ENCODE measurements at regions not wholly inside any gene's neighbourhood (a gene's known extent, or its start where the extent isn't known, plus 50 kb on each side); places are given as distances from the start of the nearest gene placed in this dataset.
"Not testable (repeated sequence)": the region's sequence is repeated elsewhere in the genome, so short reads cannot be mapped to it uniquely, and the experiment has no call there.

DNA sequence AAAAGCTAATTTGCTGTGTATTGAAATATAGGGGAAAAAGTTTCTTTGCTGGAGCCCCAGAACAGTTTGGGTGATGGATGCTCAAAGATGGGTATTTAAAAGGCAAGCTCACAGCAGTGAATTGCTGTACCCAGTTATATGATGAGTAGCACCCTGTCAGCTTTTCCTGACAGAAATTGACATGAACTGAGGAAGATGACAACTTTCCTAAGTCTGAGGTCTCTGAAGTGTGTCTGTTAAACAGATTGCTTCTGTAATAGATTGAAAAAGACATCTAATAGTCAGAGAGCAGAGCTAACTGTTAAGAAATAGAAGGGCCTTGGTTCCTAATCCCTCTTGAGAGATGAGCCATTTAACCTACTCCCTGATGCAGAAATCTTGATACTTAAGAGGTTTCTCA is 1278.0 kb upstream of the ALCAM start:
- Mint-ChIP-seq H3K9me3 (peaks cover 4% of the 10 kb centered on the region), H3K36me3 (no peaks in the 10 kb centered on the region), H3K27ac (no peak overlapping the region), H3K4me3 (no peak overlapping the region), H3K27me3 (ENCODE audit: insufficient read depth, low read depth) (no peaks in the 10 kb centered on the region), H3K4me1 (no peaks in the 10 kb centered on the region)
- H3K4me2 ChIP-seq, result no peak overlapping the region
- no peaks in the 10 kb centered on the region for H3F3A ChIP-seq (ENCODE audit: low read depth)
- no peak overlapping the region for H2AFZ ChIP-seq (replicated peaks)
- no peaks in the 10 kb centered on the region for H3K9me3 ChIP-seq (ENCODE audit: low read depth)
- H3K4me3 ChIP-seq, result no peak overlapping the region
- DNase-seq (ENCODE audit: low spot score), result no peak
- H3K27me3 ChIP-seq, result no peaks in the 10 kb centered on the region
- no peaks in the 10 kb centered on the region for H4K20me1 ChIP-seq (ENCODE audit: low read depth)
- H3K36me3 ChIP-seq, result no peaks in the 10 kb centered on the region
- no peaks in the 10 kb centered on the region for H3K79me2 ChIP-seq (ENCODE audit: low read depth)
- no peaks in the 10 kb centered on the region for H3K4me1 ChIP-seq
- H3K9ac ChIP-seq, result no peak overlapping the region
- TF ChIP-seq, protein P1, sequence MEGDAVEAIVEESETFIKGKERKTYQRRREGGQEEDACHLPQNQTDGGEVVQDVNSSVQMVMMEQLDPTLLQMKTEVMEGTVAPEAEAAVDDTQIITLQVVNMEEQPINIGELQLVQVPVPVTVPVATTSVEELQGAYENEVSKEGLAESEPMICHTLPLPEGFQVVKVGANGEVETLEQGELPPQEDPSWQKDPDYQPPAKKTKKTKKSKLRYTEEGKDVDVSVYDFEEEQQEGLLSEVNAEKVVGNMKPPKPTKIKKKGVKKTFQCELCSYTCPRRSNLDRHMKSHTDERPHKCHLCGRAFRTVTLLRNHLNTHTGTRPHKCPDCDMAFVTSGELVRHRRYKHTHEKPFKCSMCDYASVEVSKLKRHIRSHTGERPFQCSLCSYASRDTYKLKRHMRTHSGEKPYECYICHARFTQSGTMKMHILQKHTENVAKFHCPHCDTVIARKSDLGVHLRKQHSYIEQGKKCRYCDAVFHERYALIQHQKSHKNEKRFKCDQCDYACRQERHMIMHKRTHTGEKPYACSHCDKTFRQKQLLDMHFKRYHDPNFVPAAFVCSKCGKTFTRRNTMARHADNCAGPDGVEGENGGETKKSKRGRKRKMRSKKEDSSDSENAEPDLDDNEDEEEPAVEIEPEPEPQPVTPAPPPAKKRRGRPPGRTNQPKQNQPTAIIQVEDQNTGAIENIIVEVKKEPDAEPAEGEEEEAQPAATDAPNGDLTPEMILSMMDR (IDR thresholded peaks at IDR 0.05), result no peak
- TF ChIP-seq EZH2 (IDR thresholded peaks at IDR 0.05) (no peak), EZH2phosphoT487 (IDR thresholded peaks at IDR 0.05) (no peak)
- H3K27ac ChIP-seq, result no peak overlapping the region

DNA sequence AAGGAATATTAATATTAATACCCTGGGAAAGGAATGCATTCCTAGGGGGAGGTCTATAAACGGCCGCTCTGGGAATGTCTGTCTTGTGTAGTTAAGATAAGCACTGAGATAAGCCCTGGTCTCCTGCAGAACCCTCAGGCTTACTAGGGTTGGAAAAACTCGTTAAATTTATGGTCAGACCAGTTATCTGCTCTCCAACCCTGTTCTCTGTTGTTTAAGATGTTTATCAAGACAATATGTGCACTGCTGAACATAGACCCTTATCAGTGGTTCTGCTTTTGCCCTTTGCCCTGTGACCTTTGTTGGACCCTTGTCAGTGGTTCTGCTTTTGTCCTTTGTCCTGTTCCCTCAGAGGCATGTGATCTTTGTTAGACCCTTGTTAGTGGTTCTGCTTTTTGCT is 1276.7 kb upstream of the ALCAM start:
- not testable (repeated sequence) for H3K27me3 ChIP-seq; H3K9me3 Mint-ChIP-seq; H3K4me3 ChIP-seq; H3F3A ChIP-seq (ENCODE audit: low read depth); H3K36me3 ChIP-seq; H3K27me3 Mint-ChIP-seq (ENCODE audit: insufficient read depth, low read depth); H3K27ac Mint-ChIP-seq; H4K20me1 ChIP-seq (ENCODE audit: low read depth); H2AFZ ChIP-seq (replicated peaks); H3K27ac ChIP-seq; H3K4me1 Mint-ChIP-seq; H3K79me2 ChIP-seq (ENCODE audit: low read depth); H3K9me3 ChIP-seq (ENCODE audit: low read depth); DNase-seq (ENCODE audit: low spot score); H3K4me3 Mint-ChIP-seq; H3K4me2 ChIP-seq; H3K9ac ChIP-seq; H3K36me3 Mint-ChIP-seq; H3K4me1 ChIP-seq

DNA sequence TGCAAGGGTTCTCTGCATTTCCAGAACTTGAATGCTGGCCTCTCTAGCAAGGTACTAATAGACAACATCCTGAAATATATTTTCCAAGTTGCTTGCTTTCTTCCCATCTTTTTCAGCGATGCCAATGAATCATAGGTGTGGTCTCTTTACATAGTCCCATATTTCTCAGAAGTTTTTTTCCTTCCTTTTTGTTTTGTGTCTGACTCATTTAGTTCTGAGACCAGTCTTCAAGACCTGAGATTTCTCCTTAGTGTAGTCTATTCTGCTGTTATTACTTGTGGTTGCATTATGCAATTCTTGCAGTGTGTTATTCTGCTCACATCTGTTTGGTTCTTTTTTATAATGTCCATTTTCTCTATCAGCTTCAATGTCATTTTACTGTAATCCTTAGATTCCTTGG is 1265.0 kb upstream of the ALCAM start:
- H3K4me3 ChIP-seq, result no peak overlapping the region
- no peak overlapping the region for H3K9ac ChIP-seq
- Mint-ChIP-seq H3K4me3 (no peak overlapping the region), H3K27me3 (ENCODE audit: insufficient read depth, low read depth) (no peaks in the 10 kb centered on the region), H3K36me3 (no peaks in the 10 kb centered on the region), H3K27ac (no peak overlapping the region), H3K9me3 (peaks cover 3% of the 10 kb centered on the region), H3K4me1 (no peaks in the 10 kb centered on the region)
- H3K4me1 ChIP-seq, result no peaks in the 10 kb centered on the region
- no peaks in the 10 kb centered on the region for H3K27me3 ChIP-seq
- H3K36me3 ChIP-seq, result no peaks in the 10 kb centered on the region
- no peaks in the 10 kb centered on the region for H3K9me3 ChIP-seq (ENCODE audit: low read depth)
- no peak overlapping the region for H3K4me2 ChIP-seq
- no peaks in the 10 kb centered on the region for H3F3A ChIP-seq (ENCODE audit: low read depth)
- no peaks in the 10 kb centered on the region for H4K20me1 ChIP-seq (ENCODE audit: low read depth)
- no peak for DNase-seq (ENCODE audit: low spot score)
- peak overlapping the region; percentile 76 for H2AFZ ChIP-seq (replicated peaks)
- TF ChIP-seq EZH2phosphoT487 (IDR thresholded peaks at IDR 0.05), result no peak
- TF ChIP-seq EZH2 (IDR thresholded peaks at IDR 0.05), result no peak
- TF ChIP-seq, protein P1 (IDR thresholded peaks at IDR 0.05), result no peak
- no peak overlapping the region for H3K27ac ChIP-seq
- H3K79me2 ChIP-seq (ENCODE audit: low read depth), result no peaks in the 10 kb centered on the region

DNA sequence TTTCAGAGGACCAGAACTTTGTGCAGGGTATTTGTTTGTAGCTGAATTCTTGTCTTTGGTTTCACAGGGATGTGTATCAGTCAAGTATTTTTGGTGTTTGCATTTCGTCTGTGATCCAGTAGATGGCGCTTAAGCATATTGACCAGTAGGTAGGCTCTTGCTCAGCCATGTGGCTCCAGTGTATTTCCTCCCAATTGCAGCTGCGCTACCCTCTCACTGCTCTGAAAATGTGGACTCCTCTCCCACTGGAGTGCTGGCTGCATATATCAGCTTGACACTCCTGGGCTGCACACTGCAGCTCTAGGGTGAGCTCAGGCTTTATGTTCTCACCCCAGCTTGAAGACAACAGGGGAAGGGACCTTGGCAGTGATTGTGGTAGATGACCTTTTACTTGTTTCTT is 1264.3 kb upstream of the ALCAM start:
- no peak overlapping the region for H3K4me3 ChIP-seq
- no peaks in the 10 kb centered on the region for H3K27me3 ChIP-seq
- H3K9ac ChIP-seq, result no peak overlapping the region
- H3K4me1 Mint-ChIP-seq, result no peaks in the 10 kb centered on the region
- peak; percentile 64 for DNase-seq (ENCODE audit: low spot score)
- H2AFZ ChIP-seq (replicated peaks), result peak overlapping the region; percentile 76
- no peaks in the 10 kb centered on the region for H3K79me2 ChIP-seq (ENCODE audit: low read depth)
- peak overlapping the region; percentile 79 for H3K27ac Mint-ChIP-seq
- no peak overlapping the region for H3K4me2 ChIP-seq
- H3K36me3 ChIP-seq, result no peaks in the 10 kb centered on the region
- H3K27ac ChIP-seq, result no peak overlapping the region
- H3K4me1 ChIP-seq, result no peaks in the 10 kb centered on the region
- TF ChIP-seq EZH2 (IDR thresholded peaks at IDR 0.05), result no peak
- TF ChIP-seq EZH2phosphoT487 (IDR thresholded peaks at IDR 0.05), result no peak
- TF ChIP-seq, protein P1 (IDR thresholded peaks at IDR 0.05), result peak; percentile 80
- no peaks in the 10 kb centered on the region for H3K36me3 Mint-ChIP-seq
- no peaks in the 10 kb centered on the region for H3F3A ChIP-seq (ENCODE audit: low read depth)
- H3K27me3 Mint-ChIP-seq (ENCODE audit: insufficient read depth, low read depth), result no peaks in the 10 kb centered on the region
- H3K9me3 ChIP-seq (ENCODE audit: low read depth), result no peaks in the 10 kb centered on the region
- no peak overlapping the region for H3K4me3 Mint-ChIP-seq
- peaks cover 3% of the 10 kb centered on the region for H3K9me3 Mint-ChIP-seq
- no peaks in the 10 kb centered on the region for H4K20me1 ChIP-seq (ENCODE audit: low read depth)

All from neural progenitor cell (in vitro differentiated cells).